ENCODE measurements at regions not wholly inside any gene's neighbourhood (a gene's known extent, or its start where the extent isn't known, plus 50 kb on each side); places are given as distances from the start of the nearest gene placed in this dataset.
"Not testable (repeated sequence)": the region's sequence is repeated elsewhere in the genome, so short reads cannot be mapped to it uniquely, and the experiment has no call there.

DNA sequence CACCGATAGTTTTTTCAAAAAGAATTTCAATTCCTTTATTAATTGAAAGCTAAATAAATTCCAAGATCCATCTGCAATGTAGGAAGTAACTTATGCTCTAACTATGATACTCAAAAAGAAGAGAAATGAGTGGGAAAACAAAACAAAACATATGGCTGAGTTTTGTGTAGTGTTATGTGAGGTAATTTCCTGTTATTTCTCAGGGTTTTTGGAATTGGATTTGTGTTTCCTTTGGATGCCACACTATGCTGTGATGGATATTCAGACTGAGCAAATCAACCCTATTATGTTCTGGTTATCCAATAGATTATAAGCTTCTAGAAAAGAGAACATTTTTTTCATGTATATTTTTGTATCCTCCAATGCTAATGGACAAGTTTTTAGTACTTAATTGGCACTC lies 73.4 kb upstream of the RAPGEF2 start:
- Histone ChIP-seq H3K9me3 (ENCODE audit: low read depth) (no peaks in the 10 kb centered on the region), H3K79me2 (no peaks in the 10 kb centered on the region), H3K4me3 (no peak overlapping the region), H3K4me1 (ENCODE audit: insufficient read depth) (no peaks in the 10 kb centered on the region), H3K27me3 (no peaks in the 10 kb centered on the region), H3K4me2 (no peak overlapping the region), H3K27ac (no peak overlapping the region), H2AFZ (no peak overlapping the region), H3K9me2 (replicated peaks; ENCODE audit: insufficient read depth) (no peaks in the 10 kb centered on the region), H3K36me3 (replicated peaks; ENCODE audit: insufficient read depth, low read depth) (no peaks in the 10 kb centered on the region), H4K20me1 (ENCODE audit: insufficient read depth, poor library complexity, severe bottlenecking) (no peaks in the 10 kb centered on the region)
- WGBS (ENCODE audit: low lambda C conversion rate, missing lambda C conversion rate) = 92% methylated on average over 1 of the region's 1 CpG
- TF ChIP-seq EZH2phosphoT487 (IDR thresholded peaks at IDR 0.05; ENCODE audit: low read depth, severe bottlenecking, unreplicated experiment) = no peak
- no peak for DNase-seq (ENCODE audit: low spot score)

GRCh38 chr4:159030297-159030696 lies 72.6 kb upstream of the RAPGEF2 start:
- H3K4me3 ChIP-seq; H3K27me3 ChIP-seq; H2AFZ ChIP-seq; H3K79me2 ChIP-seq; H4K20me1 ChIP-seq (ENCODE audit: insufficient read depth, poor library complexity, severe bottlenecking); H3K9me3 ChIP-seq (ENCODE audit: low read depth); H3K36me3 ChIP-seq (replicated peaks; ENCODE audit: insufficient read depth, low read depth); H3K4me1 ChIP-seq (ENCODE audit: insufficient read depth); H3K9me2 ChIP-seq (replicated peaks; ENCODE audit: insufficient read depth); H3K4me2 ChIP-seq; DNase-seq (ENCODE audit: low spot score); H3K27ac ChIP-seq: not testable (repeated sequence)
- WGBS (ENCODE audit: low lambda C conversion rate, missing lambda C conversion rate) = 100% methylated on average over 2 of the region's 2 CpGs

- no peak overlapping the region for H3K4me2 ChIP-seq
- no peak overlapping the region for H3K4me3 ChIP-seq
- no peaks in the 10 kb centered on the region for H3K4me1 ChIP-seq (ENCODE audit: insufficient read depth)
- no peaks in the 10 kb centered on the region for H3K36me3 ChIP-seq (replicated peaks; ENCODE audit: insufficient read depth, low read depth)
- H3K9me2 ChIP-seq (replicated peaks; ENCODE audit: insufficient read depth) = no peaks in the 10 kb centered on the region
- H3K27ac ChIP-seq = no peak overlapping the region
- WGBS (ENCODE audit: low lambda C conversion rate, missing lambda C conversion rate) = 71% methylated on average over 1 of the region's 1 CpG
- H2AFZ ChIP-seq = no peak overlapping the region
- H4K20me1 ChIP-seq (ENCODE audit: insufficient read depth, poor library complexity, severe bottlenecking) = no peaks in the 10 kb centered on the region
- no peaks in the 10 kb centered on the region for H3K79me2 ChIP-seq
- DNase-seq (ENCODE audit: low spot score) = no peak
- H3K27me3 ChIP-seq = no peaks in the 10 kb centered on the region
- TF ChIP-seq, protein P1, sequence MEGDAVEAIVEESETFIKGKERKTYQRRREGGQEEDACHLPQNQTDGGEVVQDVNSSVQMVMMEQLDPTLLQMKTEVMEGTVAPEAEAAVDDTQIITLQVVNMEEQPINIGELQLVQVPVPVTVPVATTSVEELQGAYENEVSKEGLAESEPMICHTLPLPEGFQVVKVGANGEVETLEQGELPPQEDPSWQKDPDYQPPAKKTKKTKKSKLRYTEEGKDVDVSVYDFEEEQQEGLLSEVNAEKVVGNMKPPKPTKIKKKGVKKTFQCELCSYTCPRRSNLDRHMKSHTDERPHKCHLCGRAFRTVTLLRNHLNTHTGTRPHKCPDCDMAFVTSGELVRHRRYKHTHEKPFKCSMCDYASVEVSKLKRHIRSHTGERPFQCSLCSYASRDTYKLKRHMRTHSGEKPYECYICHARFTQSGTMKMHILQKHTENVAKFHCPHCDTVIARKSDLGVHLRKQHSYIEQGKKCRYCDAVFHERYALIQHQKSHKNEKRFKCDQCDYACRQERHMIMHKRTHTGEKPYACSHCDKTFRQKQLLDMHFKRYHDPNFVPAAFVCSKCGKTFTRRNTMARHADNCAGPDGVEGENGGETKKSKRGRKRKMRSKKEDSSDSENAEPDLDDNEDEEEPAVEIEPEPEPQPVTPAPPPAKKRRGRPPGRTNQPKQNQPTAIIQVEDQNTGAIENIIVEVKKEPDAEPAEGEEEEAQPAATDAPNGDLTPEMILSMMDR (IDR thresholded peaks at IDR 0.05; ENCODE audit: poor library complexity) = no peak
- TF ChIP-seq EZH2phosphoT487 (IDR thresholded peaks at IDR 0.05; ENCODE audit: low read depth, severe bottlenecking, unreplicated experiment) (no peak), EZH2 (IDR thresholded peaks at IDR 0.05; ENCODE audit: borderline replicate concordance) (no peak)
- no peaks in the 10 kb centered on the region for H3K9me3 ChIP-seq (ENCODE audit: low read depth)
Observed at GRCh38 chr4:159035570-159035969, 67.3 kb upstream of the RAPGEF2 start.

DNA sequence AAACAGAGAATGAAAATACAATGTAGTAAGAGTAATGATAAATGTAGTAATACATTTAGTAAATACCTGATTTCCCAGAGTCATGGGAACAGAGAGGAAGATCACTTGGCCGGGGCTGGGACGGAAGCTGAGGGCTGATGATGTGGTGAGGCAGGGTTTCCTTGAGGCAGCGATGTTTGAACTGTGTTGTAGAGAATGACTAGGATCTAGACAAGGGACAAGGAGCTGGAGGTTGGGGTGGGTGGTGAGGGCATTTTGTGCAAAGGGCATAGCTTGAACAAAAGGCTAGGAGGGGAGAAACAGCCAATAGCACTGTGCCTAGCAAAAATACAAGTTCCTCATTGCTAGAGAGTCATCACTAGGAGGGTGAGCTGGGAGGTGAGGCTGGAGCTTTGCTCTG lies 64.3 kb upstream of the RAPGEF2 start:
- WGBS (ENCODE audit: low lambda C conversion rate, missing lambda C conversion rate) = 88% methylated on average over 3 of the region's 3 CpGs
- Histone ChIP-seq H3K9me2 (replicated peaks; ENCODE audit: insufficient read depth) (no peaks in the 10 kb centered on the region), H3K4me1 (ENCODE audit: insufficient read depth) (no peaks in the 10 kb centered on the region), H3K9me3 (ENCODE audit: low read depth) (no peaks in the 10 kb centered on the region), H3K79me2 (no peaks in the 10 kb centered on the region), H3K27me3 (peaks cover 4% of the 10 kb centered on the region), H3K4me3 (no peak overlapping the region), H3K36me3 (replicated peaks; ENCODE audit: insufficient read depth, low read depth) (no peaks in the 10 kb centered on the region), H3K27ac (no peak overlapping the region), H4K20me1 (ENCODE audit: insufficient read depth, poor library complexity, severe bottlenecking) (no peaks in the 10 kb centered on the region), H2AFZ (no peak overlapping the region), H3K4me2 (no peak overlapping the region)
- no peak for DNase-seq (ENCODE audit: low spot score)
- no peak for TF ChIP-seq EZH2phosphoT487 (IDR thresholded peaks at IDR 0.05; ENCODE audit: low read depth, severe bottlenecking, unreplicated experiment)
- TF ChIP-seq, protein P1 (IDR thresholded peaks at IDR 0.05; ENCODE audit: poor library complexity) = no peak
- TF ChIP-seq EZH2 (IDR thresholded peaks at IDR 0.05; ENCODE audit: borderline replicate concordance) = no peak
